Neural progenitor cell (in vitro differentiated cells): ENCODE measurements at regions not wholly inside any gene's neighbourhood (a gene's known extent, or its start where the extent isn't known, plus 50 kb on each side); places are given as distances from the start of the nearest gene placed in this dataset.

ENCODE experiments used
- DNase-seq: peaks from one replicate; pipeline ENCODE4 v3.0.0-alpha.2; 2016; ENCODE audit warnings: low spot score
- H2AFZ ChIP-seq: fragments of 200-600 bp; sonication (generic); replicated peaks from 2 replicates; pipeline ENCODE4 v1.6.1; 2016; ENCODE audit warnings: antibody characterized with exemption
- H3F3A ChIP-seq: fragments of 200-600 bp; sonication (generic); 2 replicates; pipeline ENCODE4 v1.6.1; 2016; ENCODE audit warnings: antibody characterized with exemption, low read depth
- H3K27ac ChIP-seq: fragments of 200-600 bp; sonication (generic); 2 replicates; pipeline ENCODE4 v1.5.1; 2016; ENCODE audit warnings: mild to moderate bottlenecking
- H3K27me3 ChIP-seq: fragments of 200-600 bp; sonication (generic); 2 replicates; pipeline ENCODE4 v1.6.1; 2016; ENCODE audit warnings: mild to moderate bottlenecking, moderate library complexity
- H3K36me3 ChIP-seq: fragments of 200-600 bp; sonication (generic); 2 replicates; pipeline ENCODE4 v1.5.1; 2016
- H3K4me1 ChIP-seq: fragments of 200-600 bp; sonication (generic); 2 replicates; pipeline ENCODE4 v1.6.1; 2016; ENCODE audit warnings: mixed run types
- H3K4me2 ChIP-seq: fragments of 200-600 bp; sonication (generic); 2 replicates; pipeline ENCODE4 v1.6.1; 2016
- H3K4me3 ChIP-seq: fragments of 200-600 bp; sonication (generic); 2 replicates; pipeline ENCODE4 v1.5.1; 2016
- H3K79me2 ChIP-seq: fragments of 200-600 bp; sonication (generic); 2 replicates; pipeline ENCODE4 v1.6.1; 2016; ENCODE audit warnings: low read depth
- H3K9ac ChIP-seq: fragments of 200-600 bp; sonication (generic); 2 replicates; pipeline ENCODE4 v1.6.1; 2016
- H3K9me3 ChIP-seq: fragments of 200-600 bp; sonication (generic); 2 replicates; pipeline ENCODE4 v1.5.1; 2016; ENCODE audit warnings: low read depth
- H4K20me1 ChIP-seq: fragments of 200-600 bp; sonication (generic); 2 replicates; pipeline ENCODE4 v1.6.1; 2016; ENCODE audit warnings: low read depth
- H3K27ac Mint-ChIP-seq: 3 replicates; pipeline ENCODE4 v1.8.0; 2021; ENCODE audit warnings: mixed read lengths
- H3K27me3 Mint-ChIP-seq: 2 replicates; pipeline ENCODE4 v1.8.0; 2022; ENCODE audit warnings: low read depth, mild to moderate bottlenecking, inconsistent platforms, moderate library complexity, mixed read lengths; ENCODE audit not compliant: insufficient read depth
- H3K36me3 Mint-ChIP-seq: 3 replicates; pipeline ENCODE4 v1.8.0; 2021; ENCODE audit warnings: mixed read lengths
- H3K4me1 Mint-ChIP-seq: 3 replicates; pipeline ENCODE4 v1.8.0; 2021; ENCODE audit warnings: mixed read lengths
- H3K4me3 Mint-ChIP-seq: 3 replicates; pipeline ENCODE4 v1.8.0; 2021; ENCODE audit warnings: mild to moderate bottlenecking, moderate library complexity, mixed read lengths
- H3K9me3 Mint-ChIP-seq: 3 replicates; pipeline ENCODE4 v1.8.0; 2020; ENCODE audit warnings: mixed read lengths
- CTCF ChIP-seq: fragments of 200-600 bp; sonication (generic); IDR thresholded peaks from 2 replicates; pipeline ENCODE4 v1.5.1; 2017; ENCODE audit warnings: antibody characterized with exemption, mild to moderate bottlenecking
- EZH2 ChIP-seq: fragments of 200-600 bp; sonication (generic); IDR thresholded peaks from 2 replicates; pipeline ENCODE4 v1.6.1; 2017; ENCODE audit warnings: antibody characterized with exemption, mild to moderate bottlenecking, moderate library complexity
- EZH2phosphoT487 ChIP-seq: fragments of 200-600 bp; sonication (generic); IDR thresholded peaks from 2 replicates; pipeline ENCODE4 v1.6.1; 2017; ENCODE audit warnings: antibody characterized with exemption

DNA sequence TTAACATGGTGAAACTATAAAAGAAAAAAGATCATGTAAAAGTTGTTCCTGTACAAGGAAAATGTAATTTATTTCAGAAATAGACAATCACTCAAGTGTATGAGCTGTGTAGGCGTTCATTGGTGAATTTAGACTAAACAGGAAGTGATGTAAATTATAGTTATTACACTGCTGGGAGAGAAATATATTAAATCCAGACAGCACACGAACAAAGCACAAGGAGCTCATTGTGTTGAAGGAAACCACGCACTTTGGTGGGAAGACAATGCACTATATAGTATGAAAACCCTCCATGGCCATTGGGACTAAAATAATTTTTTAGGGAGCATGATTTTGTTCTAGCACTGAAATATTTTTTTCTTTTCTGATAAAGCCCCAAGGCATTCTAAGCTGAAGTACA, 450.5 kb downstream of the KLF12 start:
- H3K27ac Mint-ChIP-seq, result no peak overlapping the region
- no peaks in the 10 kb centered on the region for H3K27me3 ChIP-seq
- H4K20me1 ChIP-seq, result no peaks in the 10 kb centered on the region
- H3K27ac ChIP-seq, result no peak overlapping the region
- H3K4me3 Mint-ChIP-seq, result no peak overlapping the region
- peaks cover 3% of the 10 kb centered on the region for H3K4me1 Mint-ChIP-seq
- H3K79me2 ChIP-seq, result no peaks in the 10 kb centered on the region
- H3K4me2 ChIP-seq, result no peak overlapping the region
- H3F3A ChIP-seq, result no peaks in the 10 kb centered on the region
- no peaks in the 10 kb centered on the region for H3K9me3 Mint-ChIP-seq
- DNase-seq, result no peak
- H3K36me3 Mint-ChIP-seq, result peaks cover 3% of the 10 kb centered on the region
- H3K4me1 ChIP-seq, result peaks cover under 1% of the 10 kb centered on the region
- no peak for TF ChIP-seq EZH2phosphoT487
- TF ChIP-seq CTCF, result no peak
- TF ChIP-seq EZH2, result no peak
- no peaks in the 10 kb centered on the region for H3K9me3 ChIP-seq
- H2AFZ ChIP-seq, result no peak overlapping the region
- H3K9ac ChIP-seq, result no peak overlapping the region
- no peak overlapping the region for H3K4me3 ChIP-seq
- no peaks in the 10 kb centered on the region for H3K36me3 ChIP-seq
- no peaks in the 10 kb centered on the region for H3K27me3 Mint-ChIP-seq

GRCh38 chr13:73681779-73682178, 452.4 kb downstream of the KLF12 start:
- no peak overlapping the region for H3K4me3 ChIP-seq
- H3K9ac ChIP-seq, result no peak overlapping the region
- Mint-ChIP-seq H3K4me3 (no peak overlapping the region), H3K36me3 (peaks cover 3% of the 10 kb centered on the region), H3K9me3 (no peaks in the 10 kb centered on the region), H3K4me1 (peaks cover 8% of the 10 kb centered on the region), H3K27me3 (no peaks in the 10 kb centered on the region), H3K27ac (no peak overlapping the region)
- H3K79me2 ChIP-seq, result no peaks in the 10 kb centered on the region
- H2AFZ ChIP-seq, result no peak overlapping the region
- no peaks in the 10 kb centered on the region for H3K4me1 ChIP-seq
- TF ChIP-seq EZH2 (no peak), CTCF (no peak), EZH2phosphoT487 (no peak)
- no peak overlapping the region for H3K4me2 ChIP-seq
- no peak for DNase-seq
- no peak overlapping the region for H3K27ac ChIP-seq
- H3K36me3 ChIP-seq, result no peaks in the 10 kb centered on the region
- no peaks in the 10 kb centered on the region for H4K20me1 ChIP-seq
- H3F3A ChIP-seq, result no peaks in the 10 kb centered on the region
- no peaks in the 10 kb centered on the region for H3K9me3 ChIP-seq
- no peaks in the 10 kb centered on the region for H3K27me3 ChIP-seq

- Mint-ChIP-seq H3K4me1 (peaks cover 5% of the 10 kb centered on the region), H3K9me3 (no peaks in the 10 kb centered on the region), H3K4me3 (no peak overlapping the region), H3K36me3 (peaks cover 3% of the 10 kb centered on the region), H3K27me3 (no peaks in the 10 kb centered on the region), H3K27ac (no peak overlapping the region)
- Histone ChIP-seq H2AFZ (no peak overlapping the region), H3K36me3 (no peaks in the 10 kb centered on the region), H3K4me2 (no peak overlapping the region), H3K9me3 (no peaks in the 10 kb centered on the region), H3K27me3 (no peaks in the 10 kb centered on the region), H3K27ac (no peak overlapping the region), H3K79me2 (no peaks in the 10 kb centered on the region), H3K4me1 (no peaks in the 10 kb centered on the region), H3K9ac (no peak overlapping the region), H3K4me3 (no peak overlapping the region), H4K20me1 (no peaks in the 10 kb centered on the region), H3F3A (no peaks in the 10 kb centered on the region)
- no peak for TF ChIP-seq CTCF
- TF ChIP-seq EZH2phosphoT487, result no peak
- TF ChIP-seq EZH2, result no peak
- no peak for DNase-seq
Measured at GRCh38 chr13:73681015-73681414, 453.2 kb downstream of the KLF12 start.
